ENCODE measurements at regions not wholly inside any gene's neighbourhood (a gene's known extent, or its start where the extent isn't known, plus 50 kb on each side); places are given as distances from the start of the nearest gene placed in this dataset.
"Not testable (repeated sequence)": the region's sequence is repeated elsewhere in the genome, so short reads cannot be mapped to it uniquely, and the experiment has no call there.

DNA sequence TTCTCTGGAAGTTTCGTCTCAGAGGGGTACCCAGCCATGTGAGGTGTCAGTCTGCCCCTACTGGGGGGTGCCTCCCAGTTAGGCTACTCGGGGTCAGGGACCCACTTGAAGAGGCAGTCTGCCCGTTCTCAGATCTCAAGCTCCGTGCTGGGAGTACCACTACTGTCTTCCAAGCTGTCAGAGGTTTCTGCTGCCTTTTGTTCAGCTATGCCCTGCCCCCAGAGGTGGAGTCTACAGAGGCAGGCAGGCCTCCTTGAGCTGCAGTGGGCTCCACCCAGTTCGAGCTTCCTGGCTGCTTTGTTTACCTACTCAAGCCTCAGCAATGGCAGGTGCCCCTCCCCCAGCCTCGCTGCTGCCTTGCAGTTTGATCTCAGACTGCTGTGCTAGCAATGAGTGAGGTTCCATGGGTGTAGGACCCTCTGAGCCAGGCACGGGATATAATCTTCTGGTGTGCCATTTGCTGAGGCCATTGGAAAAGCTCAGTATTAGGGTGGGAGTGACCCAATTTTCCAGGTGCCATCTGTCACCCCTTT is 71.0 kb upstream of the SH3GLB1 start:
- DNase-seq, result not testable (repeated sequence)

DNA sequence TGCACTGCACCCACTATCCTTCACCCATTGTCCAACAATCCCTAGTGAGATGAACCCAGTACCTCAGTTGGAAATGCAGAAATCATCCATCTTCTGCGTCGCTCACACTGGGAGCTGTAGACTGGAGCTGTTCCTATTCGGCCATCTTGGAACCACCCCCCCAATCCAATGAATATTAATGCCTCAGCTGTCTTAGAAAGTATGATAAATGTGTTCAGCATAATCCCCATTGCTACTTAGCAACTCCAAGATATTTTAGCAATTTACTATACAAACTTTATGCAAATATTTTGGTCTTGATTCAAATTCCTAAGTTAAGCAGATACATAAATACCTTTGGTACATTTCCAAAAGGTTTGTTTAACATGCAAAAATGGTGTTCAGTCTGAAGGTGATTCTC is 70.5 kb upstream of the SH3GLB1 start:
- no peak for DNase-seq

DNA sequence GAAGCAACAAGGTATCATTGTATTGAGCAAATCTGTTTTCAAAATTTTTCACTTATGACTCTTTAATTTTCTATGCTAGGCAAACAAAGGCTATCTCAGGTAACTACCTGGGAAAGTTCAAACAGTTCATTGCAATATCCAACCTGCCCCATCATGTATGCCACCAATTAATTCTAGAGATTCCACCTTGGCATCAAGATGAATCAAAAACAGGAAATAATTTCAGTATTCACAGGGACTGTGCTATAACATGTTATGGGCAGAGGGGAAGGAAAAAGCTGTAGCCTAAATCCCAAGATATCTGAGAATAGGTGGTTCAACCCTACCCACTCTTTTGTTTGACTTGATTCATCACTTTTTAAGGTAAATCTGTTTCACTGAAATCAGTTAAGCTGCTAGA is 67.5 kb upstream of the SH3GLB1 start:
- DNase-seq, result no peak

DNA sequence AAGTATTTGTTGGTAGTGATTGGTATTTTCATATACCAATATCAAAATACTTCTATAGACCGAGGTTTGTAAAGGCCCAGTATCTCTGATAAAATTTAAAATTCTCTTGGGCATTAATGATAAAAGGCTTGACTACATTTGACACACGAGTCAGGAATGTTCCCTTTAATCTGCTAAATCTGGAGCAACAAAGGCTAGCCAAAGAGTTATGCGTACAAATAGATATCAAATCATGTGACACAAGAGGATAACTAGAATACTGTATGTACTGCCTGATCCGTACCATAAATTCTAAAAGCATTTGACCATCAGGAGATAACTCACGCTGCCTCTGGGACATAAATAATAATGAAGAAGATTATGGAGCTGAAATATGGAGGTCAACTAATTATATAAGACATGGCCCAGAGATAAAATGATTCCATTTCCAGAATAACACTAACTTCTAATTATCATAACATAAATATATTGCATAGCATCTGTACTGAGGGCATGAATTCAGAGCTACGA is 64.2 kb upstream of the SH3GLB1 start:
- no peak for DNase-seq

DNA sequence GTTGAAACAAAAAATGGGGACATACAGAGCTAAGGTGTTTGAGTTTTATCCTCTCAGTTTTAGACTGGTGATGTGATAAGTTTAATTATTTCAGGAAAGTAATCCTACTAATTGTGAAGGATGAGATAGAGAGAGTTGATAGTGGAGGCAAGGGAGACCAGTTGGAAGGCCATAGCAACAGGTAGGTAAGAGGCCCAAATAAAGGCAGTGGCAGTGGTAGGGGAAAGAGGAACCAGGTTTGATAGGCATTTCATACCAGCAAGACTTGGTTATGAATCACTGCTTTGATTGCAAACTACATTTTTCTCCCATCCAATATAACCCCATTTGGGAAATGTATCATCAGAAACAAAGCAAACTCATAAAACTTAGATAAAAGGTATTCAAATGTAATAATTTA is 63.1 kb upstream of the SH3GLB1 start:
- no peak for DNase-seq

DNA sequence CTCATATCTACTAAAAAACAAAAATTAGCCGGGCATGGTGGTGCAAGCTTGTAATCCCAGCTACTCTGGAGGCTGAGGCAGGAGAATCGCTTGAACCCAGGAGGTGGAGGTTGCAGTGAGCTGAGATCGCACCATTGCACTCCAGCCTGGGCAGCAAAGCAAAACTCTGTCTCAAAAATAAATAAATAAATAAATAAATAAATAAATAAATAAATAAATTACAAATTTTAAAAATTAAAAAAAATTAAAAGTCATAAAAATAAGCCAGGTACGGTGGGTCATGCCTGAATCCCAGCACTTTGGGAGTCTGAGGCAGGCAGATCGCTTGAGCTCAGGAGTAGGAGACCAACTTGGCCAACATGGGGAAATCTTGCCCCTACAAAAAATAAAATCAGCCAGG is 59.7 kb upstream of the SH3GLB1 start:
- DNase-seq, result not testable (repeated sequence)

DNA sequence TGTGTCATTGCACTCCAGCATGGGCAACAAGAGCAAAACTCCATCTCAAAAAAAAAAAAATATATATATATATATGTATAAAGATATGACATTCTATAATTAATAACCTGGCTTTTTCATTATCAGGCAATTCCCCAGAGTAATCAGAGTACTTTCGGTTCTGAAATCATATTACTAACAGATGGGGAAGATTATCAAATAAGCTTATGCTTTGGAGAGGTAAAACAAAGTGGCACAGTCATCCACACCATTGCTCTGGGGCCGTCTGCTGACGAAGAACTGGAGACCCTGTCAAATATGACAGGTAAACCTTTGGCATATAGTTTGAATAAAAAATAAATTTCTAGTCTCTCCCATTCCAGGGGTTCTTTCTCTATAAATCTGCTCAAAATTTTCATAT is 58.5 kb upstream of the SH3GLB1 start:
- no peak for DNase-seq

DNA sequence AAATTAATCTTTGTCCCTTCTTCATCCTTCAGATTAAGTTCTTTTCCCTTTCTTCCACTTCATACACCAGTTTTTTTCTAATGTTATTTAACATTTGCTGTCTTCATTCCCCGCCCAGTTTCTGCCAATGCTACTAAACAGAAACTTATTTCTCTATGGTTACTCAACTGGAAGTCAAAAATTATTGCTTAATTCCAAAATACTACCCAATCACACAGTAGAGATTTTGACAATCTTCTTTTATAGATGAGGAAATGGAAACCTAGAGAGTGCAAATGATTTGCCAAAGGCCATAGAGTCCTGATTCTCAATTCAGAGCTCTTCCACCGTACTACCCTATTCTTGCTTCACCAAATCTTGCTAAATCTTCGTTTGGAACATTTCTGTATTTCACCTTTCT is 58.1 kb upstream of the SH3GLB1 start:
- no peak for DNase-seq

DNA sequence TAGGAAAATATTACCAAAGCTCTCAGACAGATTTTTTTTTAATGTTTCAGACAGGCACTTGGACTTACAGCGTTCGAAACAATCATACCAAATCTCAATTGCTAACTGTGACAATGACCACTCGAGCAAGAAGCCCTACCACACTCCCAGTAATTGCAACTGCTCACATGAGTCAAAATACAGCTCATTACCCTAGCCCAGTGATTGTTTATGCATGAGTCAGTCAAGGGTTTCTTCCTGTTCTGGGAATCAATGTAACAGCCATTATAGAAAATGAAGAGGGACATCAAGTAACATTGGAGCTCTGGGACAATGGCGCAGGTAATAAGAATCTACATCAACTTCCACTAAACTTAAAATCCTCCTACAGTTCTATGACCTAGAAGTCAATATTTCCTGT is 56.1 kb upstream of the SH3GLB1 start:
- DNase-seq, result peak; percentile 71

DNA sequence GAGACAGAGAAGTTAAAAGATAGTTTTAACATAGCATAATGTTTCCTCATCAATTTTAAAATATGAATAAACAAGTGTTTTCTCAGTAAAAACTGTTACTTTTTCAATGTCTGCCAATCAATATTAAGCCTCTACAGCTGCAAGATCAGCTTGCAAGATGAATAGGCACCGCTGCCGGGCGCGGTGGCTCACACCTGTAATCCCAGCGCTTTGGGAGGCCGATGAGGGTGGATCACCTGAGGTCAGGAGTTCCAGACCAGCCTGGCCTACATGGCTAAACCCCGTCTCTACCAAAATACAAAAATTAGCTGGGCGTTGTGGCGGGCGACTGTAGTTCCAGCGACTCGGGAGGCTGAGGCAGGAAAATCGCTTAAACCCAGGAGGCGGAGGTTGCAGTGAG is 54.8 kb upstream of the SH3GLB1 start:
- DNase-seq, result no peak

DNA sequence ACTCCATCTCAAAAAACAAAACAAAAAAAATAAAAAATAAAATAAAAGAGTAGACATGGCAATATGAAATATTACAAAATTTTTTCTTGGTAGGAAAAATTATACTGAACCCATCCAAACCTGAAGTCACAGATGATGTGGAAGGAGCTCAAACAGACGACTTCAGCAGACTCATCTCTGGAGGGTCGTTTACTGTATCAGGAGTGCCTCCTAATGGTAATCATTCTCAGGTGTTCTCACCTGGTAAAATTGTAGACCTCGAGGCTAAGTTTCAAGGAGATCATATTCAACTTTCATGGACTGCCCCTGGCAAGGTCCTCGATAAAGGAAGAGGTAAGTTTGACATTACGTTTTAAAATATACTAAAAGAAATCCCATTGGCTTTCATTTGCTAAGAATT is 54.3 kb upstream of the SH3GLB1 start:
- no peak for DNase-seq
